ENCODE measurements at regions not wholly inside any gene's neighbourhood (a gene's known extent, or its start where the extent isn't known, plus 50 kb on each side); places are given as distances from the start of the nearest gene placed in this dataset.
"Not testable (repeated sequence)": the region's sequence is repeated elsewhere in the genome, so short reads cannot be mapped to it uniquely, and the experiment has no call there.

DNA sequence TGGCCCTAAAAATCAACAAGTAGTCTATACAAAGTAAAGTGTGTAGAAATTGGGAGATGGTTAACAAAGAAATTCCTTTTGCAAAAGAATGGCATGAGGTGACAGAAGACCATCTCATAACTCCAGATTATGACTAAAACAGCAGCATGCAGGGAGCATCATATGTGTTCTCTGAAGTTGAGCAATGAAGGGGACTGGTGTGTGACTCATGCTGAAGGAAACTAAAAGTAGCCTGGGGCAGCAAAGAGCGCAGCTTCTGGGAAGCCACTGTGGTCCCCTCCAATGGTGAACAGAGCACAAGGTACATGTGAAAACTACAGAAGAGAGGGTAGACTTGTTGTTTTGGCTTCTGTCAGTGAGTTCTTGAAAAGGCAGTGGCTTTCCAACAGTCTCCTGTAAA lies 133.4 kb downstream of the MACC1 start:
- in situ Hi-C loops (cut with HindIII; ENCODE audit: low sequenced_read_pairs), result no loop called here

DNA sequence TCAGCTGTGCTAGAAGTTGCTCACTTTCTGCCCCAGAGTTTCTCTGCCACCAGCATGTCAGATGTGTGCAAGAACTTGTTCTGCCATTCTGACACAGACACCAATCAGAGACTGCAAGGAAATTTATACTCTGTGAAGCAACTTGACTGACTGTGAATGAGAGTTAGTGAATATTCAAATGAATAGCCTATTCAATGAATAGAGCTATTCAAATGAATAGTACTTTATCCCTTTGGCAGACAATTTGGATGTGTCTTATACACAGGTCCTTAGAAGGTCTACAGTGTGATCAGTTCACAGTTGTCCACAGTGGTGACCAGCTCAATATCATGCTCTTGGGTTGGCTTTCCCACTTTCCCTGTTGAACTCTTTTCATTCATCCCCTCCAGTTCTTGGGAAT lies 138.1 kb downstream of the MACC1 start:
- in situ Hi-C loops (cut with HindIII; ENCODE audit: low sequenced_read_pairs), result no loop called here

GRCh38 chr7:20076835-20077234 lies 140.3 kb downstream of the MACC1 start:
- in situ Hi-C loops (cut with HindIII; ENCODE audit: low sequenced_read_pairs), result no loop called here

GRCh38 chr7:20075992-20076820 lies 141.0 kb downstream of the MACC1 start:
- in situ Hi-C loops (cut with HindIII; ENCODE audit: low sequenced_read_pairs), result no loop called here

- in situ Hi-C loops (cut with HindIII; ENCODE audit: low sequenced_read_pairs), result no loop called here
Observed at GRCh38 chr7:20075440-20075839, 141.7 kb downstream of the MACC1 start.

GRCh38 chr7:20068004-20068403 lies 149.2 kb downstream of the MACC1 start:
- in situ Hi-C loops (cut with HindIII; ENCODE audit: low sequenced_read_pairs), result not testable (repeated sequence)

GRCh38 chr7:20064974-20065862 lies 152.0 kb downstream of the MACC1 start:
- in situ Hi-C loops (cut with HindIII; ENCODE audit: low sequenced_read_pairs), result no loop called here

DNA sequence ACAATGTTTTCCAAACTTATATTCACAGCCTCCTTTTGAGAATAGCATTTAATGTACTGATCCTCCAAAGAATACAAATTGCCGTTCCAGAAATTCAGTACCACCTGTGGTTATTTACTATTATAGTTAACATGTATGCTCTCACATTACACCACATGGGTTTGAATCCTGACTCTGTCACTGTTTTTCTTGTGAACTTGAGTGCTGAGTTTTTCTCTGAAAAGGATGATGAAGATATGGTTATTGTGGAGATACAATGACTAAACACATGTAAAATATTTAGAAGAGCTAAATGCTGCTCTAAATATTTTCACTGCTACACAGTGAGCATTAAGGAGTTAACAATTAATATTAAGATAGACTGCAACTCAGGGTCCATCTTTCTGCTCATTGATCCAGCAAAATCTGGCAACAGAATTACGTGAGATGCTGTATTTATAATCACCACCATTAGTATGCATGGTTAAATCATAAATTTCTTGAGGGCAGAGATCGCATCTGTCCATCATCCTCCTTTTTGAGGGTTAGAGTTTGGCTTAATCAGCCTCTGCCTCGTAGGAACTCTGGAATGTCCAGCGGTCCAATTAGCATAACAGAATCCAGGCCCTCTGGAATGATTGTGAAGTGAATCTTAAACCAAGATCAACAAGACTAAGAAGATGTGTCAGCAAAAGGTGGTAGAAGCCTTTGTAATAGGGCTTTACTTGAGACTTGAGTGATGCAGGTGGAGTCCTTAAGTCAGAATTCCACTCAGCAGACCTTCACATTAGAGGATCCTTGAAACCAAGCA lies 152.8 kb downstream of the MACC1 start:
- in situ Hi-C loops (cut with HindIII; ENCODE audit: low sequenced_read_pairs), result no loop called here

DNA sequence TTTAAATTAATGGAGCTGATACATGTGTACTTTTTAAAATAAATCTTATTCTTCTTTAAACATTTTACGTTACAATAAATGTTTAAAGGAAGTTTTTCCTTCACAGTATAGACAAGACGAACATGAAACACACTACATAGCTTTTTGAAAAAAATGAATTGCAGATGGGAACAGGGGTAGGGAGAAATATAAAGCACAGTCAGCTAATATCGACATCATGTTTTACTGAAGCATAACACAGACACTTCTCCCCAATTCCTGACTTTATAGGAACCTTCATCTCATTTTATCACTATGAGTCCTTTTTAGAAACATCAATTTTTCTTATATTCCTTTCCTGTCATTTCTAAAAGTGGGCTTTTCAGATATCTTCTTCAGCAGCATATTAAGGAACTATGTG lies 153.5 kb downstream of the MACC1 start:
- in situ Hi-C loops (cut with HindIII; ENCODE audit: low sequenced_read_pairs), result no loop called here

DNA sequence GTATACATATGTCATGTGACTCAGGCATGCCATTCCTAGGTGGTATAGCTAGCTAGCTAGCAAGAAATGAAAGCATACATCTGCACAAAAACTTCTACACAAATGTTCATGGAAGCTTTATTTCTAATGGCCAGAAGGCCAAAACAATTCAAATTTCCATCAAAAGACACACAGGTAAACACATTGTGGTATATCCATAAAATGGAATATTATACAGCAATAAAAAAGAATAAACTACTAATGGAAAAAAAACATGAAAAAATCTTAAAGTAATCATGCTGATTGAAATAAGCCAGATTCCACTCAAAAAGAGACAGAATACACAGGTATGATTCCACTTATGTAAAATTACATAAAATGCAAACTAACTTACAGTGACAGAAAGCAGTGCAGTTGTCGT lies 154.3 kb downstream of the MACC1 start:
- in situ Hi-C loops (cut with HindIII; ENCODE audit: low sequenced_read_pairs), result no loop called here

- in situ Hi-C loops (cut with HindIII; ENCODE audit: low sequenced_read_pairs), result no loop called here
Observed at GRCh38 chr7:20053334-20054104, 163.7 kb downstream of the MACC1 start.

DNA sequence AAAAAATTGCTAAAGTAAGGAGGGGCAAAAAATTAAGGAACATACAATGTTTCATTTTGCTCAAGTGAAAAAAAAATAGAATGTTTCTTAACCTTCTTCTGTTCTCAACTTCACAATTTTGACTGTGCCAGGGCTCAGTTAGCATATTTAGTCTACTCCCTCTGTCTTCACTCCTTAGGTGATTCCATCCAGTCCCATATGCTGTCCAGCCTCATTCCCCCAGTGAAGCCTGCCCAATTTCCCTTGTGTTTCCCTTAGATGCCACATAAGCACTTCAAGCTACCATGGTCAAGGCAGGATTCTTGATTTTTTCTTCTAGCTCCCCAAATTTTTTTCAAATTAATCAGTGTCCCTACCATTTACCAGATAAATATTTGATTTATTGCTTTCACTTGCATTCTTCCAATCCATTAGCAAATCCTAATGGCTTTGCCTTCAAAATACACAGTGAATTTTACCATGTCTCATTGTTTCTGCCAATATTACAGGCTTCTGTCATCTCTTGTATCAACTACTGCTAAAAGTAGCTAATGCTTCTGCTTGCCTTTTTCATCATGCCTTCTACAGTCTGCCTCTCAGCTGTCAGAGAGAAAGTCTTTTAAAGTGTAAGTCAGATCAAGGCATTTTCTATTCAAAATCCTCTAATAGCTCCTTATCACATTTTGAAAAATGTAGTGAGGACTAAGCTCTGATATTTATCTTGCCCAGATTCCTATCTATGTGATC lies 166.8 kb downstream of the MACC1 start:
- in situ Hi-C loops (cut with HindIII; ENCODE audit: low sequenced_read_pairs), result no loop called here

- in situ Hi-C loops (cut with HindIII; ENCODE audit: low sequenced_read_pairs), result no loop called here
Observed at GRCh38 chr7:20038676-20039075, 178.5 kb downstream of the MACC1 start.

GRCh38 chr7:20035279-20035875 lies 181.8 kb downstream of the MACC1 start:
- in situ Hi-C loops (cut with HindIII; ENCODE audit: low sequenced_read_pairs), result no loop called here

DNA sequence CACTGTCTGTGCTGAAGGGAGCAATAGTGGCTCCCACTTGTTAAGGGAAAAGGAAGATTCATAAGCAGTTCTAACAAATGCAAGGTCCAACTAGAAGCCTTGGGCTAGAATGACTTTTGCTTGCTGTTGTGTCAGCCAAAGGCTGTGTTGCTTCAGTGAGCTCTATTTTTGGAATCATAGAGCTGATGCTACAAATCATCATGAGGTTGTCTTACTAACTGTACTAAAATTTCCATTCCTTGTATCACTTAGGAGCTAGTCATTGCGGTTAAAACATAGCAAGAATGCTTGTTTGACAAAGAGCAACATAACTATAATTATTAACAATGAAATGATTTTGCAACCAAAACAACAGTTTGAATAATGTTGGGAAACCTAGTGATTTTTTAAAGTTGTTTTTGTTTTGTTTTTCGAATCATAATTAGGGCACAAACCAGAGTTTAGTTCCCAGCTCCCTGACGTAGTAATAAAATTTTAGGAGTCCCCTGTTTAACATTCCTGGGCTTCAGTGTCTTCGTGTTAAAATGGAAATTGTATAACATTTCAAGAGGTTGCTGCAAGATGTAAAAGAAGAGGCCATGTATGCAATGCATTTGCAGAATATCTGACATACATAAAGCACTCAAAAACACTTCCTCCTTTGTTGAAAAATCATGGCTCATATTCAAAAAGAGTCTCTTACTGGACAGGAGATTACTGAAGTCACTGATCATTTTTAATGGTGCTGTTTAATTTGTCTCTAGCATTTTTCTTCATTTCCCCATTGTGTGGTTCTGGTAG lies 183.4 kb downstream of the MACC1 start:
- in situ Hi-C loops (cut with HindIII; ENCODE audit: low sequenced_read_pairs), result no loop called here

DNA sequence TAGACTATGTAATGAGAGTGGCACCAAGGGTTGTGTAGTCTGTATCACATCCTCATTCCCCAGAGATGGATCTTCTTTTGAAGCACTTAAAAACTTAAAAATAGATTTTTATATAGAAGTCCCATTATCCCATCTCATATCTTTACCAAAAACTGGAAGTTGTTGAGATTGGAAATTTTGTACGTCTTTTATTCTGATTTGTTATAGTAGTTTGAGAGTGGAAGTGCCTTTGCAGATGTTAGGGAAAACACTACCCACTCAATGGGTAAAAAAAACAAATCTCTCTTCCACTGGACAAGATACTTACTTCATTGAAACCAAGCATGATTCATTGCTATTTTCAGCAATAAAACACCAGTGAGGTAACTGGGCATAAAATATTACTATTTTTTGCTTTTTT lies 184.4 kb downstream of the MACC1 start:
- in situ Hi-C loops (cut with HindIII; ENCODE audit: low sequenced_read_pairs), result no loop called here

DNA sequence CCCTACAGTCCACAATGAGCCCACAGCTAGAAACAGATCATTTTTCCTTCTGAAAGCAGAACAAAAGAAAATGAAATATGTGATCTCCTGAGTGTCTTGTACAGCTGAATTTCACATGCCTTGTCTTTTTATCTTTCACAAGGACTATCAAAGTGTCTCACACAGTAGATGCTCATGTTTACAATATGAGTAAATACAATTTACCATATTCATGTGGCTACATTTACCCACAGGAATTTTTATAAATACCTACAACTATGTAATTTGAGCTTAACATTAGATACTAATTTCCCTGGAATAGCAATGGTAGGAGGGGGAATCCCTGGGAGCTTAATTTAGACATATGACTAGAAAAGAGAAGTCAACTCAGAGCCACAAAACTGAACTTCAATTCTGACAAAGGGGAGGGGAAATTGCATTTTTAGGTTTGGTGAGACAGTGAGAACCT lies 186.2 kb downstream of the MACC1 start:
- in situ Hi-C loops (cut with HindIII; ENCODE audit: low sequenced_read_pairs), result no loop called here

DNA sequence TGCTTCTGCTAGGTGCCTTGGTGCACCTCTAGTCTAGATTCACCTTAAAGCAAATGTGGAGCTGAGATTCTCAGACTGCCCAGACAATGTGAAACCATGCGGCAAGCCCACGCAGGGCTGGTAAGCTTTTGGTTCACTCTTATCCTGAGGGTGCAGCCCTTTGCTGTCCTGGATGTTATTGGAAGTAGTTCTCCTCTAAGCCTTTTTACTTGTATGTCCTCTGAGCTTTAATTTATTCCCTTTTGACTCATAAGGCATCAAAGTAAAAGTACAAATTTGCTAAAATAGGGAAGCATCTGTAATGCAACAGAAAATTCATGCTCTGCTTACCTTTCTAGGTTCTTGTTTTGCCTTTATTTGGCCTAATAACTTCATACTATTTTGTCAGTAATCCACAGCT lies 186.8 kb downstream of the MACC1 start:
- in situ Hi-C loops (cut with HindIII; ENCODE audit: low sequenced_read_pairs), result no loop called here

Measured in DLD1 (cell line).